ENCODE measurements at regions not wholly inside any gene's neighbourhood (a gene's known extent, or its start where the extent isn't known, plus 50 kb on each side); places are given as distances from the start of the nearest gene placed in this dataset.

GRCh38 chr12:124386661-124387527, 92.0 kb downstream of the RFLNA start:
- Mint-ChIP-seq H3K27me3 (no peaks in the 10 kb centered on the region), H3K9me3 (no peaks in the 10 kb centered on the region), H3K36me3 (ENCODE audit: low read depth) (peaks cover 84% of the 10 kb centered on the region), H3K4me1 (ENCODE audit: low read depth) (peaks cover 94% of the 10 kb centered on the region), H3K27ac (peak overlapping the region; percentile 94), H3K4me3 (peak overlapping the region; percentile 99)
- intact Hi-C loops (cut with micrococcal nuclease): no loop called here

- Mint-ChIP-seq H3K27me3 (no peaks in the 10 kb centered on the region), H3K4me1 (ENCODE audit: low read depth) (peaks cover 94% of the 10 kb centered on the region), H3K36me3 (ENCODE audit: low read depth) (peaks cover 87% of the 10 kb centered on the region), H3K4me3 (no peak overlapping the region), H3K27ac (no peak overlapping the region), H3K9me3 (no peaks in the 10 kb centered on the region)
- intact Hi-C loops (cut with micrococcal nuclease): no loop called here
Observed at GRCh38 chr12:124386059-124386458, 91.2 kb downstream of the RFLNA start.

GRCh38 chr12:124385219-124385969, 90.5 kb downstream of the RFLNA start:
- H3K36me3 Mint-ChIP-seq (ENCODE audit: low read depth): peaks cover 91% of the 10 kb centered on the region
- H3K27me3 Mint-ChIP-seq: no peaks in the 10 kb centered on the region
- H3K4me1 Mint-ChIP-seq (ENCODE audit: low read depth): peaks cover 94% of the 10 kb centered on the region
- no peak overlapping the region for H3K4me3 Mint-ChIP-seq
- H3K9me3 Mint-ChIP-seq: no peaks in the 10 kb centered on the region
- H3K27ac Mint-ChIP-seq: no peak overlapping the region
- intact Hi-C loops (cut with micrococcal nuclease): no loop called here

- intact Hi-C loops (cut with micrococcal nuclease): loop anchor here (5.0 kb wide), 1 partner anchor 388 kb away; no protein-coding TSS in a partner anchor
- Mint-ChIP-seq H3K4me3 (no peak overlapping the region), H3K36me3 (ENCODE audit: low read depth) (peaks cover 95% of the 10 kb centered on the region), H3K27me3 (no peaks in the 10 kb centered on the region), H3K4me1 (ENCODE audit: low read depth) (peaks cover 94% of the 10 kb centered on the region), H3K27ac (no peak overlapping the region), H3K9me3 (no peaks in the 10 kb centered on the region)
Observed at GRCh38 chr12:124384299-124384894, 89.5 kb downstream of the RFLNA start.

- intact Hi-C loops (cut with micrococcal nuclease): loop anchor here (5.0 kb wide), 1 partner anchor 389 kb away; no protein-coding TSS in a partner anchor
- H3K27me3 Mint-ChIP-seq: no peaks in the 10 kb centered on the region
- H3K27ac Mint-ChIP-seq: no peak overlapping the region
- no peak overlapping the region for H3K4me3 Mint-ChIP-seq
- H3K4me1 Mint-ChIP-seq (ENCODE audit: low read depth): peaks cover 94% of the 10 kb centered on the region
- peaks cover 100% of the 10 kb centered on the region for H3K36me3 Mint-ChIP-seq (ENCODE audit: low read depth)
- H3K9me3 Mint-ChIP-seq: no peaks in the 10 kb centered on the region
Observed at GRCh38 chr12:124383028-124383427, 88.1 kb downstream of the RFLNA start.

- Mint-ChIP-seq H3K4me1 (ENCODE audit: low read depth) (peaks cover 82% of the 10 kb centered on the region), H3K9me3 (no peaks in the 10 kb centered on the region), H3K4me3 (peak overlapping the region; percentile 27), H3K36me3 (ENCODE audit: low read depth) (peaks cover 100% of the 10 kb centered on the region), H3K27me3 (no peaks in the 10 kb centered on the region), H3K27ac (peak overlapping the region; percentile 75)
- intact Hi-C loops (cut with micrococcal nuclease): loop anchor here (5.0 kb wide), 1 partner anchor 391 kb away; no protein-coding TSS in a partner anchor
Observed at GRCh38 chr12:124381456-124382296, 86.8 kb downstream of the RFLNA start.

- Mint-ChIP-seq H3K27ac (peak overlapping the region; percentile 75), H3K4me3 (peak overlapping the region; percentile 27), H3K36me3 (ENCODE audit: low read depth) (peaks cover 100% of the 10 kb centered on the region), H3K4me1 (ENCODE audit: low read depth) (peaks cover 80% of the 10 kb centered on the region), H3K9me3 (no peaks in the 10 kb centered on the region), H3K27me3 (no peaks in the 10 kb centered on the region)
- intact Hi-C loops (cut with micrococcal nuclease): loop anchor here (5.0 kb wide), 1 partner anchor 391 kb away; no protein-coding TSS in a partner anchor
Observed at GRCh38 chr12:124380796-124381455, 86.0 kb downstream of the RFLNA start.

- intact Hi-C loops (cut with micrococcal nuclease): loop anchor here (5.0 kb wide), 1 partner anchor 392 kb away; no protein-coding TSS in a partner anchor
- Mint-ChIP-seq H3K4me3 (peak overlapping the region; percentile 18), H3K27ac (peak overlapping the region; percentile 75), H3K27me3 (no peaks in the 10 kb centered on the region), H3K4me1 (ENCODE audit: low read depth) (peaks cover 72% of the 10 kb centered on the region), H3K9me3 (no peaks in the 10 kb centered on the region), H3K36me3 (ENCODE audit: low read depth) (peaks cover 100% of the 10 kb centered on the region)
Observed at GRCh38 chr12:124379938-124380754, 85.3 kb downstream of the RFLNA start.

- Mint-ChIP-seq H3K36me3 (ENCODE audit: low read depth) (peaks cover 100% of the 10 kb centered on the region), H3K27me3 (no peaks in the 10 kb centered on the region)
Observed at GRCh38 chr12:124379379-124379937, 84.6 kb downstream of the RFLNA start.

GRCh38 chr12:124378926-124379325, 84.0 kb downstream of the RFLNA start:
- Mint-ChIP-seq H3K4me3 (no peak overlapping the region), H3K36me3 (ENCODE audit: low read depth) (peaks cover 100% of the 10 kb centered on the region), H3K27ac (peak overlapping the region; percentile 18), H3K9me3 (no peaks in the 10 kb centered on the region), H3K4me1 (ENCODE audit: low read depth) (peaks cover 60% of the 10 kb centered on the region), H3K27me3 (no peaks in the 10 kb centered on the region)
- intact Hi-C loops (cut with micrococcal nuclease): no loop called here

More at GRCh38 chr12:124379379-124379937, 84.6 kb downstream of the RFLNA start:
- Mint-ChIP-seq H3K4me3 (no peak overlapping the region), H3K9me3 (no peaks in the 10 kb centered on the region), H3K4me1 (ENCODE audit: low read depth) (peaks cover 65% of the 10 kb centered on the region), H3K27ac (peak overlapping the region; percentile 75)
- intact Hi-C loops (cut with micrococcal nuclease): no loop called here

GRCh38 chr12:124377981-124378509, 83.2 kb downstream of the RFLNA start:
- Mint-ChIP-seq H3K36me3 (ENCODE audit: low read depth) (peaks cover 98% of the 10 kb centered on the region), H3K4me3 (no peak overlapping the region), H3K4me1 (ENCODE audit: low read depth) (peaks cover 51% of the 10 kb centered on the region), H3K27ac (no peak overlapping the region), H3K9me3 (no peaks in the 10 kb centered on the region), H3K27me3 (no peaks in the 10 kb centered on the region)
- intact Hi-C loops (cut with micrococcal nuclease): no loop called here

- peaks cover 98% of the 10 kb centered on the region for H3K36me3 Mint-ChIP-seq (ENCODE audit: low read depth)
- no peak overlapping the region for H3K4me3 Mint-ChIP-seq
- peaks cover 35% of the 10 kb centered on the region for H3K4me1 Mint-ChIP-seq (ENCODE audit: low read depth)
- no peaks in the 10 kb centered on the region for H3K9me3 Mint-ChIP-seq
- H3K27ac Mint-ChIP-seq: no peak overlapping the region
- intact Hi-C loops (cut with micrococcal nuclease): no loop called here
- no peaks in the 10 kb centered on the region for H3K27me3 Mint-ChIP-seq
Observed at GRCh38 chr12:124376435-124376834, 81.5 kb downstream of the RFLNA start.

Data from dendritic cell treated with granulocyte-macrophage colony-stimulating factor and Interleukin-4, amounts not matched to agents 40 ng/mL and 50 ng/mL, for 4 days (primary cell).